DMS114 treated with DMSO at 0.1 percent for 48 hours (cell line): ENCODE measurements at regions not wholly inside any gene's neighbourhood (a gene's known extent, or its start where the extent isn't known, plus 50 kb on each side); places are given as distances from the start of the nearest gene placed in this dataset.
"Not testable (repeated sequence)": the region's sequence is repeated elsewhere in the genome, so short reads cannot be mapped to it uniquely, and the experiment has no call there.

Experiments
- DNase-seq: peaks from one replicate; lab custom pipeline; 2025; ENCODE audit not compliant: unreplicated experiment; lab: John Stamatoyannopoulos, UW

DNA sequence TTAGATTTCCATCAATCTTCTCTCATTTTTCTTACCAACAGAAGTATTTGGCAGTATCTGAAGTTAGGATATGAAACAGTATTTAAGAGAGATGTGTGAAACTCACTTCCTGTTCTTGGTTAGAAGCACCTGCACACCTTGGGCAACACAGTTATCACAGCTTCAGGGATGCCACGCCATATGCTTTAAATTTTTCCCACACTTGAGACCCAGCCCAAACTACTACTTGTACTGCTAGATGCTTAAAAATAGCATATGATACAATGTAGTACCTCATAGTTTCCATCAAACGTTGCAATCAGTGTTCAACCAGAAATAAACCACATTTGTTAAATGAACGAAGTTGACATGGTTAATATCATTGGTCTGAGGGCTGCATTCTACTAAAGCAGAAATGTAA is 725.1 kb upstream of the FRG1 start:
- DNase-seq: no peak

DNA sequence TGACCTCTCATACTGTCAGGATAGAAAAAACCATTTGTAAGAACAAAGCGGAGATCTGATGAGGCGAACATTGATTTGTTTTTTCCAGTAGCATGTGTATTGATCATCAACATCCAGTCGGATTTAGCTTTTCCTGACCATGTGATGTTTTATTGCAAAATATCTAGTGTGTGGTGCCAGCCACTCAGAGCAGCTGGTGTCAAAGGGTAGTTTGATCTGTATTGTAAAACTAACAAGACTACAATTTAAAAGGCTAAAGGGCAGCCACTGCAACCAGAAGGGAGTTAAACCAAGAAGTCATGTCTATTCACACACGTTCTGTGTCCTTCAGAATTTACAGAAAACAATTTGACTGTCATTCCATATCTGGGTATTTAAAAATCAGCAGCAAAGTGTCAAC is 719.0 kb upstream of the FRG1 start:
- no peak for DNase-seq

DNA sequence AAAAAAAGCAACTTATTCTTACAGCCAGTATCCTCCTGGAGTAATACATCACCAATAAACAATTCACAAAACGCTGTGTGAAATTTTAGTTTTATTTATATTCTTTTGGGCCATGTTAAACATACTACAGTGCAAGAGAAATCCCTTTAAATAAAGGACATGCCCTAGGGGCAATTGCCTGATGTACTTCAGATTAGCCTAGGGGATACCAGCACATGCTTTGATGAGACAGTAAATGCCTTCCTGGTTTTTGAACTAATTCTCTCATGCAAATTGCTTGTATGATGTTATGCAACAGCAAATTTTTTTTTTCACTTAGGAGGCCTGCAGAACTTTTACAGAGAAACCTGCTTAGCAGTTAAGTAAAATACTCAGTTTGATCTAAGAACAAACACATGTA is 711.9 kb upstream of the FRG1 start:
- DNase-seq: no peak

DNA sequence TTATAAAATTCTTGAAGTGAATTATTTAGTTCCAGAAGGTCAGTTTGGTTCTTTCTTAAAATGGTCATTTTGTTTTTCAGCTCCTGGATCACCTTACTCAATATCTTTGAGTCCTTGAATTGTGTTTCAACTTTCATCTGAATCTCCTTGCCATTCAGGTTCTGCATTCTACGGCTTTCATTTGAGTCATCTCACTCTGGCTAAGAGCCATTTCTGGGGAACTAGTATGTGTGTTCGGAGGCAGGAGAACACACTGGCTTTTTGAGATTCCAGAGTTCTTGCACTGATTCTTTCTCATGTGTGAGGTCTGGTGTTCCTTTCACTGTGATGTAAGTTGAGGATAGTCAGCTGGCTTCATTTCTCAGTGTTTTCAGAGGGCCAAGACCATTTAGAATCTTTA is 708.4 kb upstream of the FRG1 start:
- no peak for DNase-seq

DNA sequence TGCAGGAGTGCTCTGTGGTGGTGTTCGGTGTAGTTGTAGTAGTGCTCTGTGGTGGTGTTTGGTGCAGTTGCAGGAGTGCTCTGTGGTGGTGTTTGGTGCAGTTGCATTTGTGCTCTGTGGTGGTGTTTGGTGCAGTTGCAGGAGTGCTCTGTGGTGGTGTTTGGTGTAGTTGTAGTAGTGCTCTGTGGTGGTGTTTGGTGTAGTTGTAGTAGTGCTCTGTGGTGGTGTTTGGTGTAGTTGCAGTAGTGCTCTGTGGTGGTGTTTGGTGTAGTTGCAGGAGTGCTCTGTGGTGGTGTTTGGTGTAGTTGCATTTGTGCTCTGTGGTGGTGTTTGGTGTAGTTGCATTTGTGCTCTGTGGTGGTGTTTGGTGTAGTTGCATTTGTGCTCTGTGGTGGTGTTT is 706.9 kb upstream of the FRG1 start:
- not testable (repeated sequence) for DNase-seq

DNA sequence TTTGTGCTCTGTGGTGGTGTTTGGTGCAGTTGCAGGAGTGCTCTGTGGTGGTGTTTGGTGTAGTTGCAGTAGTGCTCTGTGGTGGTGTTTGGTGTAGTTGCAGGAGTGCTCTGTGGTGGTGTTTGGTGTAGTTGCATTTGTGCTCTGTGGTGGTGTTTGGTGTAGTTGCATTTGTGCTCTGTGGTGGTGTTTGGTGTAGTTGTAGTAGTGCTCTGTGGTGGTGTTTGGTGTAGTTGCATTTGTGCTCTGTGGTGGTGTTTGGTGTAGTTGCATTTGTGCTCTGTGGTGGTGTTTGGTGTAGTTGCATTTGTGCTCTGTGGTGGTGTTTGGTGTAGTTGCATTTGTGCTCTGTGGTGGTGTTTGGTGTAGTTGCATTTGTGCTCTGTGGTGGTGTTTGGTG is 705.7 kb upstream of the FRG1 start:
- DNase-seq: not testable (repeated sequence)

DNA sequence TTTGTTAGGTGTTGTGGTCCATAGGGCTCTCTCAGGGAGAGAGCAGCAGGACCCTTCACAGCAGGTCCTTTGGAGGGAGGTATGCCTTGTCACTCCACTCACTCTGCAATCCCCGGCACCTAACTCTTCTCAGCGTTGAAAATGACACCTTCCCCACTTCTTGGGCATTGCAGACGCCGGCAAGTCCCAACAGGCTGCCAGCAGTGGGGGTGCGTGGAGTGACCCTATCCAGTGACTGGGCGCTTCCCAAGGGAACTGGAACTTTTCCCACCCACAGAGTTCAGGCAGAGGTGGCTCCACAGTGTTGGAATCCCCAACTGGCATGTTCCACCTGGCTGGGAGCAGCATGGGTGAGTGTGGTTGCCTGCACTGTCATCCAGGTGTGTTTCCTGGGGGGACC is 705.1 kb upstream of the FRG1 start:
- DNase-seq: no peak

DNA sequence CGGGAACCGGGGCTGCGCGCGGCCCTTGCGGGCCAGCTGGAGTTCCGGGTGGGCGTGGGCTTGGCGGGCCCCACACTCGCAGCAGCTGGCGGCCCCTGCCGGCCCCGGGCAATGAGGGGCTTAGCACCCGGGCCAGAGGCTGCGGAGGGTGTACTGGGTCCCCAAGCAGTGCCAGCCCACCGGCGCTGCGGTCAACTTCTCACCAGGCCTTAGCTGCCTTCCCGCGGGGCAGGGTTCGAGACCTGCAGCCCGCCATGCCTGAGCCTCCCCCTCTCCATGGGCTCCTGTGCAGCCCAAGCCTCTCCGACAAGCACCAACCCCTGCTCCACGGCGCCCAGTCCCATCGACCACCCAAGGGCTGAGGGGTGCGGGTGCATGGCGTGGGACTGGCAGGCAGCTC is 704.4 kb upstream of the FRG1 start:
- DNase-seq: not testable (repeated sequence)

DNA sequence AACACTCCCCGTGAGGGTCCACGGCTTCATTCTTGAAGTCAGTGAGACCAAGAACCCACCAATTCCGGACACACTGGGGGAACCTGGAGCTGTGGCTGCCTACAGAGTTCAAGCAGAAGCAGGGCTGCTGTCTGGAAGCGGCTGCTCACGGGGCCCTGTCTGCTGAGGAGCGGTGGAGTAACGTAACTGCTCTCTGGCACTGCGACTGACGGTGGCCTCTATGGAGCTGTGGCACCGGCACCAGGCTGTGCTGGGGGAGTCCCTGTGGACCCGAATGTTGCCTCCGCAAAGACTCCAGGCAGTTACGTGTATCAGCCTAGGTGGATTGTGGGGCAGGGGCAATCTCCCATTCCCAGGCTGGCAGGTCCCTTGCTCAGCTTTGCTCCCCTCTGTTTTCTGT is 703.3 kb upstream of the FRG1 start:
- no peak for DNase-seq

DNA sequence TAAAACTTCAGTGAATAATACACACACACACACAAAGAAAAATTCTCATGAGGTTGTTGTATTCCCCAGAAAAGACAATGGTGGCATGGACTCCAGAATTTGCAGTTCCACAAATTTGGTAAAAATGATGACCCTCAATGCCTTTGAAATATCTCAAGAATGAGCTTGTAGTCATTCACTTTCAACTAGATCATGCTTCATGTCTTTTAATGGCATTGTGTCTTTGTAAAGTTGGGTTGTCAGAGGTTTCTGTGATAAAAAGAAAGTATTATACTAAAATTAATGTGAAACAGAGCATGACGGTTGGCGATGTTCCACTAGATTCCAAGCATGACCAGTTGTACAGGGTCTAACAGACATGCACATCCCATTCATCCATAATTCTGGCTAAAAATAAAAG is 685.0 kb upstream of the FRG1 start:
- DNase-seq: no peak

DNA sequence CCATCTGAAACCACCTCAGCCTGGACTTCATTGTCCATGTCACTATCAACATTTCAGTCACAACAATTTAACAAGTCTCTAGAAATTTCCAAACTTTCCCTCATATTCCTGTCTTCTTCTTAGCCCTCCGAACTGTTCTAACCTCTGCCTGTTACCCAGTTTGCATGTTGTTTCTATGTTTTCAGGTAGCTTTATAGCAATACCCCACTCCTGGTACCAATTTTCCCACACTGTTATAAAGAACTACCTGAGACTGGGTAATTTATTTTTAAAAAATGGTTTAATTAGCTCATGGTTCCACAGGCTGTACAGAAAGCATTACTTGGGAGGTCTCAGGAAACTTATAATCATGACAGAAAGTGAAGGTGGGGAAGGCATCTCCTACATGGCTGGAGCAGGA is 679.2 kb upstream of the FRG1 start:
- no peak for DNase-seq

DNA sequence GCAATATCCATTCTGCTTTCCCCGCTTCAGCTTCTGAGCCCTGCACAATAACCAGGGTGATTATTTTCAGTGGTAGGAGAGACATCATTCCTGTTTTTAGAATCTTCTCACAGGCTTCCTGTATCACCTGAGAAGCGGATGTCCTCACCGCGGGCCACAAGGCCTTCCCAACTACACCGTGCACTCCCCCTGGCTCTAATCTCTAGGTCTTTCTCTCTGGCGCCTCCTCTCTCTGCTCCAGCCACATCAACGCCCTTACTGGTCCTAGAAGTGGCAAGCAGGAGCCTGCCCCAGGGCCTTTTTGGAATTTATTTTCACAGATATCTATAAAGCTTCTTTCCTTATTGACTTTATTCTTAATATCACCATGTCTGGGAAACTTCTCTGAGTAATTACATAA is 675.2 kb upstream of the FRG1 start:
- DNase-seq: no peak

DNA sequence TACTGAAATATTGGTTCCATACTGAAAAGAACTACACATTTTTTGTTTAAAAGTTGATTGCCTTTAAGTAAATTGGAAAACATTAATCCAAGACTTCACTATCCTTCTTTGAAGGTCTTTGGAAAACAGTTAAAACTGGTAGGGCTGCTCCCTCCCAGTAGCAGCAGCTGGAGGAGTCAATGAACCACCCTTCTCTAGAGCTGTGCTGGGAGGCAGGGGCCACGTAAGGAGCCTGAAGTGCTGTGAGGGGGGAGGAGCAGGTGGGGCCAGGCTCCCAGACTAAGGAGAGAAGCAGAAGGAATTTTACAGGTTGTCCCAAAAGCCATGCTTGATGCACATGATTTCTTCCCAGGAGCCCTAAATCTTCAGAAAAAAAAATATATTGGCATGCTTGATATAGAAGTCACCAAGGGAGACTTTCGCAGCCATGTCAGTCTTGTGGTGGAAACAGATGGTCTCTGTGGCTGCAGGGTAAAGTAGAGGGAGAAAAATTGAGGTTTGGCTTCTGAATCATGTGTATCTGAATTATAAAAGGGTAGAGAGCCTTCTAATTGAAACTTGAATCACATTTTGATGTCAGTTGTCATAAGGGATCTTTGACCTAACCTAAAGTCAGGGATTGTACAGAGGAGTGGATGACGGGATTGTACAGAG is 673.2 kb upstream of the FRG1 start:
- DNase-seq: no peak

DNA sequence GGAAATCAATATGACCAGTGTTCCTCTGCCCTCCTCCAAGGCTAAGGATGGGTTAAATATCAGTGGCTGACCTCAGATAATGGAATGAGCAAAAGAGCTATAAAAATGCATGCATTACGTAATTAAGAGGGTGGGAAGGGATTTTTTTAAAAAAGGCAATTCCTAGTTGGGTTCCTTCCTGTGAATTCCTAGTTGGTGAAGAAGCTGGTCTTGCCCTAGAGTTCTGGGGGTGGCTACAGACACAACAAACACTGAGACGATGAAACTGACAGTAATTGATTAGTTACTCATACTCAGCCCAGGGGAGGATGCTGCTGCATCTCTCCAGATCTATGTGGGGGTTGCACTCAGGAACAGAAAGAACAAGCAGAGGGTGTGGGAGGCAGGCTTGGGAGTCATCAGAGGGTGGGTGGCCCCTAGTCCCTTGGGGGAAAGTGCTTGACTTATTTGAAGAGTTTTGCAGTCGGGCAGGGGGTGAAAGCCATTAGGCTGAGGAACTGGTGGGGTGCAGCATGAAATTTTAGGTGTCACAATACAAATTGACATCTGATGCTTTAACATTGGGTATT is 662.0 kb upstream of the FRG1 start:
- DNase-seq: no peak

DNA sequence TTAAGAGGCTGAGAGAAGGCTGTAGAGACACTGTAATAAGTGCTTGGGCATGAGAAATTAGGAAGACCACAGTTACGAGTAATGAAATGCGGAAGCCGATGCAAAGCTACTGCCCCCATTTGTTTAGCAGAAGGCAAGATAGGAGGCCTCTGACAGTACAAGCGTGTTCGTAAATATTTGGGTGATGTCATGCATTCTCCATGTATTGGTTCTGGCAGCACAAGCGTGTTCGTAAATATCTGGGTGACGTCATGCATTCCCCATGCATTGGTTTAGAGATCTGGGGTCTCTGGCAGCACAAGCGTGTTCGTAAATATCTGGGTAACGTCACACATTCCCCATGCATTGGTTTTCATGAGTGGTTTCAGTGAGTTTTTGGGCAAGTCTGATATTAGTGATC is 661.5 kb upstream of the FRG1 start:
- DNase-seq: no peak

DNA sequence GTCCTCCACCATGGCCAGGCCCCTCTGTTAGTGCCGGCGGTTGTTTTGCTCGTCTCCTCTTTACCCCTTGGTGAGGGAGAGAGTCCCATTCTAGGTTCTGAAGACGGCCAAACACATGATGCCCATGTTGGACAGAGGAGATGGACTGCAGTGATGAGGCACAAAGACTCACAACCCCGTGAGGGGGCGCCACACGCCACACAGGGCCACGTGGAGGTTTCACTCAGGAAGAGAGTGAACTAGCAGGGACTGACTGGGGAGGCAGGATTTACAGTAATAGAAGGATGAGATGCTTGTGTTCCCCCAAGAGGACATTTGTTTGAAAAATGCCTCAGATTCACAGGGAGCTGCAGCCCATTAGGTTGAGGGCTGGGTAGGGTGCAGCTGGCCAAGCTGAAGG is 655.3 kb upstream of the FRG1 start:
- no peak for DNase-seq

DNA sequence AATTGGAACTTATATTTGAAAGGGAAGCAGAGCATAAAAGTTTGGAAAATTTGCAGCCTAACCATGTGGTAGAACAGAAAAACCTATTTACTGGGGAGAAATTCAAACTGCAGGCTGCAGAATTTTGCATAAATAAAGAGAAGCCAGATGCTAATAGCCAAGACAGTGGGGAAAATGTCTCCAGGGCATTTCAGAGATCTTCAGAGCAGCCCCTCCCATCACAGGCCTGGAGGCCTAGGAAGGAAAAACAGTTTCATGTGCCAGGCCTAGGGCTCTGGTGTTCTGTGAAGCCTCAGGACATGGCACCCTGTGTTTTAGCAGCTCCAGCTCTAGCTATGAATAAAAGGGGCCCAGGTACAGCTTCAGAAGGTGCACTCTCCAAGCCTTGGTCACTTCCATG is 648.7 kb upstream of the FRG1 start:
- no peak for DNase-seq

DNA sequence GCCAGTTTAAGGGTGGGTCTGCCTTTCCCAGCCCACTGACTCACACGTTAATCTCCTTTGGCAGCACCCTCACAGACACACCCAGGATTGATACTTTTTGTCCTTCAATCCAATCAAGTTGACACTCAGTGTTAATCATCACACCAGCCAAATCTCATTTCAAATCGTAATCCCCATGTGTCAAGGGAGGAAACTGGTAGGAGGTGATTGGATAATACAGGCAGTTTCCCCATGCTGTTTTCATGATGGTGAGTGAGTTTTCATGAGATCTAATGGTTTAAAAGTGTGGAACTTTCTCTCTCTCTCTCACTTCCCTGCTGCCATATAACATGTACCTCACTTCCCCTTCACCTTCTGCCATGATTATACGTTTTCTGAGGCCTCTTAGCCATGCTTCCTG is 647.2 kb upstream of the FRG1 start:
- no peak for DNase-seq

DNA sequence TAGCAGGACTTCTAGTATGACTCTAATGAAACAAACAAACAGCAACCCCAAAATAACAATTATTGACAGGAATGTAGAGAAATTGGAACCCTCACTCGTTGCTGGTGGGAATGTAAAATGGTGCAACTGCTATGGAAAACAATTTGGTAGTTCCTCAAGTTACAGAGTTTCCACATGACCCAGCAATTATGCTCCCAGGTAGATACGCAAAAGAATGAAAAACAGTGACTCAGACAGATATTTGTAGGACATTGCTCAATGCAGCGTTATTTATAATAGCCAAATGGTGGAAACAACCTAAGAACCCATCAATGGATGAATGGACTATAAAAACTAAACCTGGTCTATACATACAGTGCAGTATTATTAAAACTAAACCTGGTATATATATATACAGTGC is 646.1 kb upstream of the FRG1 start:
- no peak for DNase-seq

DNA sequence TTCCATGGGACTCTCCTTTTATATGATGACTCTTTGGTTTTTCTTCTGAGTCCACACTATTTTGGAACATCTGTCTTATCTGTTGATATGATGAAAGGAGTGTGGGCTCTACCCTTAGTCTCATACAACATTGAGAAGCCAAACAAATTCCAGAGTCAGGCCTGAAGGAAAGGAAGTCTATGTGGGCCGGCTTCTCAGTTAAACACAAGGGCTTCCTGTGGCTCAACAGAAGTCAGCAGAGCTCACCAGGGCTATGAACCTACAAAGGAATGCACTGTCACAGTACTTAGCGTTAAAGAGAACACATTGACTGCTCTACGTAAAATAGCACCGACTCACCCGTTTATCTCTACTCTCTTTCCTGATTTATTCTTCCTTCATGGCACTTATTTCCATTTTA is 641.0 kb upstream of the FRG1 start:
- DNase-seq: no peak

DNA sequence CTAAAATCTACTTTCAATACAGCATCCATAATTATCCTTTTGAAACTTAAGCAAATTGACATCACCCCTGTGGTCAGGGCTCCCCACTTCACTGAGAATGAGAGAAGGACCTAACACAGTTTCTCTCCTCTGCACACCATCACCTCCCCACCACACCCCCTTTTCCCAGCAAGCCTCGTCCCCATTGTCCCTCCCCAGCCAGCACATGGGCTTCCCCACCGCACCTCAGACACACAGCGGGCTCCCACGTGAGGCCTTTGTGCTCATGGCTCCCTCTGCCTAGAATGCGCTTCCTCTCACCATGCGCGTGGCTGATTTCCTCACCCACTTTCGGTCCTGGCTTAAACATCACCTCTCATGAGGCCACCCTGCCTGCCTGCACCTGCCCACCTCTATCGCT is 639.0 kb upstream of the FRG1 start:
- DNase-seq: no peak

DNA sequence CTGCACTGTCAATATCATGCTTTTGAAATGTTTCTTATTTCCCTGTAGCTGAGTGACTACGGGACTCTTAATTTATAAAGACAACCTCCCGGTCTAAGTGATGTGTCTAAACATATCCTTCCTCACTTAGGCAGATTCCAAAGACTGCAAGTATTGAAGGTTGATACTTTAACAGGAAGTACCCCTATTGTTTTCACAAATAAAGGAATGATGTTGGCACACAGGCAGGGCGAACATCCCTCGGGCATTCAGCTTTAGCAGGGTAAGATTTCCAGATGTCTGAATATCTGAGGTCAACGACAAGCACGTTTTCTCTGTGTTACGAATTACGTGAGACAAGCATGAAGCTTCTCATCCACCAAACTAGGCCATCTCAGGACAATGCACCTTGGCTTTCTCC is 638.0 kb upstream of the FRG1 start:
- DNase-seq: no peak

DNA sequence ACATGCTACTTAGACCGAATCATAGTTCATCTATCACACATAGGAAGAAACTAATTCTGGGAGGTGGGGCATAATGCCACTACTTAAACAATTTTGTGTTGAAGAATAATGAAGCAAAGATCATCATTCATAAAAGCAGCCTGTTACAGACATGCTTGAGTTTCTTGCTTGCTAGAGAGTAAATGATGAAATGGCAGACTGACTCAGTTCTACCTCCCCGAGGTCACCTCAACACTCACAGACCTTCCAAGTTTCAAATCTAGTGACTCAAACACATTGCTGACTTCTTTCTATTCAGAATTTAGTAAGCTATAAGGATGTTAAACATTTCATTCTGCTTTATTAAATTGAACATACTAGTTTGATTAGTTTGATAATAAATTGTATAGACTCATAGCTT is 636.5 kb upstream of the FRG1 start:
- no peak for DNase-seq
